NCI-H1436 (cell line): ENCODE measurements at regions not wholly inside any gene's neighbourhood (a gene's known extent, or its start where the extent isn't known, plus 50 kb on each side); places are given as distances from the start of the nearest gene placed in this dataset.
"Not testable (repeated sequence)": the region's sequence is repeated elsewhere in the genome, so short reads cannot be mapped to it uniquely, and the experiment has no call there.

Experiments used
- DNase-seq: peaks from one replicate; lab custom pipeline; 2025; lab: John Stamatoyannopoulos, UW

DNA sequence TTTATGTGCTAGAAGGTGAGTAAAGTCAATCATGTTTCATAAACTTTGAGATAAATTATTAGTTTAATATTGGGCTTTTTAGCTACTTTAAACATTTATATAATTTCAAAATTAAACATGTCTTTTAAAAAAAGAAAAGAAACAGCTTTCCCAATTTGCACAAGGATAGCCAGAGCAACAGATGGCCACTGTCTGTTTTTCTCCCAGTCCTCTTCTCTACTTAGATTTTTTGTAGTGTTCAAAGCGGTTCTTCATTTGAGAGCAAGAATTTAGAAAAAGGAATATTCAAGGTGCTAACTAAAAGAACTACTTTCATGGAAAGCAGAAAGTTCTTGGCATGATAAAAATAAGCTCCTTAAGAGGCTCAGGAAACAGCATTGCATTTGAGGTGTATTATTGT, 128.3 kb upstream of the MIR17HG start:
- DNase-seq, result no peak

DNA sequence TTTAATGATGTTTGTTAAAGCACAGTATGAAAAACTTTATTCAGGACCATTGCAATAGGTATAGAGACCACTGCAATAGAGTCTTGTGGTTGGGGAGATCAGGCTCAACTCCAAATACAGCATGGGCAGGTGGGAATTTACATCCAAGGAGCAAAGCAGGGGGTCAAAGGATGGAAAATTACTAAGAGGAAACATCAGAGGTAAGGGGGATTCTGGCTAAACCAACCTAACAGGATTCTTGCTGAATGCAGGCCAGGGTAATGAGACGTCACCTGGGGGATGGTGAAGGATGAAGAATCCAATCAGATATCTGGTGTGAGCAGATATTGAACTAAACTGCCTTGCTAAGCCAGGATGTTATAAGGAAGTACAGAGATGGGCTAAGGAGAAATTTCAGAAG, 126.6 kb upstream of the MIR17HG start:
- no peak for DNase-seq

DNA sequence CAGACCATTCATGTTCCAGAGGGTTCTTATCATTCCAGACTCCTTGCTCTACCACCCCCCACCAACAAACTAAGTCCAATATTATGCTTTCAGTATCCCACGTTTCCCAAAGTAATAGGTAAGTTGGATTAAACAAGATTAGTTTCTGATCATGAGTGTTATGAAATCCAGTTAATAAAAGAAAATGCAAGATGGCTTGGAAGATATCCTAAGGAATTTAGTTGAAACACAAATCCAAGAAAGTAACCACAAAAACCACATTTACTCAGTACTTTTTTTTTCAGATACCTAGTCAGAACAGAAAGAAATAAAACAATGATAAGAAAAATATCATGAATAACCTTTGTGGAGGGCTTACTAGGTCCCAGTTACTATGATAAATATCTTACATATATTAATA, 119.4 kb upstream of the MIR17HG start:
- DNase-seq, result no peak

DNA sequence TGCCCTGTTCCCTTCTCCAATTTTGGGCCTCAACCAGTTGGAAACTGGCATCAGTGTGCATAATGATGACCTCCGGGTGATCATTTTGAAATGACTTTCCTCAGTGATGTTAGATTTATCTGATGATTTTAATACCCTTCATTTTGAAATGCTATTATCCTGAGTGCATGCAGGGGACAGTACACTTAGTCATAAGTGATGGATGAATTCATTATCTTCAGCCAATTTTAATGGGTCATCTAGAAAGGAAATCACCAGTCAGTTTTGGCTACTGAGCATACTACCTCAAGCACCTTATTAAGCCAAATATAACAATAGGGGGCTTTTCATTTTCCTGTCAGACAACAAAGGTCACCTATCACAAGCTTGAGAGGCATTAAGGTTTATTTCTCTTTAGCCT, 118.5 kb upstream of the MIR17HG start:
- no peak for DNase-seq

DNA sequence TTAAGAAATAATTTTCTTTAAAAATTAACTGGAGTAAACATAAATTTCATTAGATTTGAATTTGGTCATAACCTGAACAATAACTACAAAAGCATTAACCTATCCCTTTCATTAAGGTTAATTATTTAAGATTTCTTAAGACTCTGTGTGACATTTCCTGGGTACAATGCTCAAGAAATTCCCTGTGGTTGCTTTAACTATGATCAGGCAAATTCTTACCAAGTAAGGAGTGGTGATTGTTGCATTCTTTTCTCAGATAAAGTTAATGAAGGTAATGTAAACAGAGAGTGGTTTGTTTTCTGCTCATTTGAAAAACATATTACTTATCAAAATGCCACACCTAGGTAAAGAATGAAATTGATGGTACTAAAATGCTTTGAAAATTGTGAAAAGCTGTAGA, 114.8 kb upstream of the MIR17HG start:
- DNase-seq, result no peak

DNA sequence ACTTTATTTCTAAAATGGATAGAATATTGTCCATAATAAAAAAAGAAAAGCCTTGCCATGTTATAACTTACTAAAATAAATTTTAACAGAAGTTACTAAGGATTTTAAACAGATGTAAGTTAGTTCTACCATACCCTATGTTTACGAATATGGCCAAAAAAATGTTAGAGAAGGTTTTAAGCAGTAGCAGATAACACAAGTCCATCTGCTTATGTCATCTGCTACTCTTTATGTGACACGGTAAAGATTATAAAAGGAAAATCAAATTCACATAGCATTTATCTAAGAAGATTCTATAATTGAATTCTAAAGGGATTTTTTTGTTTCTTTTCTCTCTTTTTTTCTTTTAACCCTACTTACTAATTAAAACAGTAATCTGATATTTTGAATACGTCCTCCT, 114.2 kb upstream of the MIR17HG start:
- no peak for DNase-seq

DNA sequence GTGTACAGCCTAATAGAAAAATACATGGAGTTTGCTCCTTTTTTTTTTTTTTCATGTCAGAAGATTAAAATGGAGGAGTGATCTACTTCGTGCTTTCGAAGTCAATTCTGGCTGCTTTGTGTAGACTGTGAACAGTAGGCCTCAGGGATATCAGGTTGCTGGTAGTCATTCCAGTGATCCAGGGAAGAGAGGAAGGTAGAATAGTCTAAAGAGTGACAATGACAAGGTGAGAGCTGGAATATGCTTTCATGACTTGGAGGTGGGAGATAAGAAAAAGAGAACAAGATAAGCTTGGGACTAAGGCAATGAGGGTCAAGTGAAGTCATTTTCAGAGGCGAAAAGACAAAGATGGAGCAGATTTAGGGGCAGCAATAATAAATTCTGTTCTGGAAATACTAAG, 111.3 kb upstream of the MIR17HG start:
- no peak for DNase-seq

DNA sequence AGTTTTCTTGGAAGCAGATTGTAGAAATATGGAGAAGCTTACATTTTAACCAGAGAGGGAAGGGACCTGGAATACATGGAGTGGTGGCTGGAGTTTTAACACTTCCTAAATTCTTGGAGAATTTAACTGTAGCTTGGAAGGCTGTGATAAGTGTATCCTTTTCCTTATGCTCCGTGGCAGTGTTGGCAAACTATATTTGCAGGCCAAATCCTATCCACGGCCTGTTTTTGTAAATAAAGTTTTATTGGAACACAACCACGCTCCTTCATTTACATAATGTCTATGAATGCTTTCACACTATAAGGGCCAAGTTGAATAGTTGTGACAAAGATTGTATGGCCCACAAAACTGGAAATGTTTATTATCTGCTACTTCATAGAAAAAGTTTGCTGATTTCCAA, 110.6 kb upstream of the MIR17HG start:
- no peak for DNase-seq

DNA sequence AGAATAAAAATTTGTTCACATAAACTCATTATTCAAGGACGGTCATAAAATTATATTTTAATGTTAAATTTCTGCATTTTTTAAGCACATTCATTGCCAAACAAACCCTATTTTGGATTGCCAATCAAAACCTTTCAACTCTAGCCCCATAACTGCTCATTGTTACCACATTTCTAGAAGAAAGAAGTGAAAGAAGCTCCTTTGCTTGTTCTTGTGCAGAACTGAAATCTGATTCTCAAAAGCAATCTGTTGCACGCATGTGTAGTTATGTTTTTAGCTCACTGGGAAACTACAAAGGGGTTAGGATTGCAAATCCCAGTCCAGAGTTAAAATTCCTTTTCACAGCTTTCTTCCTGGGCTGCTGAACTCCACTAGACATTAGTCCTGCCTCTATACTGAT, 109.5 kb upstream of the MIR17HG start:
- no peak for DNase-seq

DNA sequence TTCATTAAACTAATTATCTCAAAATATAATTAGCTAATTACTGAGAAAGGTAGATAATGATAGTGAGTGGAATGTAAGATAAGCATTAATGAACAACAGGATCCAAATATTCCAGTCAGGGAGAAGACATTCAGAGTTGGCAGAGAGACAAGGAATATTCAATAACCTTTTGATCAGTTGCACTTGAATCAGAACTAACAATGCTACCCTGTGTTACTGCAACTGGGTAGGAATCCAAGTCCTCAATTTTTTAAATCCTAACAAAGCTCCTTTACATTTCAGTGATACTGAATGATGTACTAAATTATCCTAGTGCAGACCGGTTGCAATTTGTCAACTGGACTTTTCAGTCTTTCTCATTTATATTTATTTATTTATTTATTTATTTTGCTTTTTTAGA, 107.1 kb upstream of the MIR17HG start:
- DNase-seq, result no peak

DNA sequence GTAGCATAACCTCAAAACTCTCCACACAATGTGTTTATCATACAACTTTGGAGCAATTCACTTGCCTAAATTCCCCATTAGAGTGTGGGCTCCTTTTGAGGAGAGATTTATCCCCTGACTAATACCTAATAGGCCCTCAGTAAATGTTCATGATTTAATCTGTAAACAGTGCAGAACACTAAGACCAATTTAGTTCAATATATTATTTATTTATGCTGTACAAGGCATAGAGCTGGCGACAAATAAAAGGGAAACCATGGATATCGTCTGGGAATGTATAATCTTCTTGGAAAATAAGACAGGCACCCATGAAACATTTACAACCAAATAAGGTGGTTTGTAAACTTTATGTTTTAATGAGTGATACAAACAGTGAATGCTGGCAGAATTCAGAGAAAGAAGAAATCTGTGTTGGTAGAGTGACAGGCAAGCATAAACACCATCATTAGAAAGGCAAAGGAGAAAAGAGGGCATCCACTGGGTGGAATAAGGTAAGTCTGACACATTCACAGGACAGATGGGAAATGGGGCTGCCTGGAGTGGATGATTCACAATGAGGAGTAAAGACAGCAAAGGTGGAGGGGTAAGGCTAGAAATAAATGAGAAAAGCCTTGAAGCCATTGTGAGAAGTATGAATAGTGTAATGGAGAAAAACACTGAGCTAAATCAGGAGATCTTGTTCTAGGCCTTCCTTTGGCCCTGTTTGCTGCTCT, 106.1 kb upstream of the MIR17HG start:
- DNase-seq, result no peak

DNA sequence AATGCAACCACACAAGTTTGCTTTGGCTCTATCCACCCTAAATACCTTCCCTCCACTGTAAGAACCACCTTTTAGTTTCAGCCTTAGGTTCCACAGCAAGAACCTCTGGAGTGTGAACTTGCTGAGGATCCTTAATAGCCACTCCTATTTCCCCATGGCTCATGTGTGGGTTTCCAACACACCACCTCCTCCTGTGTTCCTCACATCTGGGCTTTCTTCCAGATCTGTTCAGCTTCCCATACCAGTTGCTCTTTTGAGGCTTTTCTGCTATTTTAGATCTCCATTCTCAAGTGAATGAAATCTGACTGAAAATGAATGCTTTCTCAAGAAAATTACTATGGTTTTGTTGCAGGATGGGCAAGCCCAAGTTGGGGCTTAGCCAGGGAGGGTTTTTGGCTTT, 104.8 kb upstream of the MIR17HG start:
- DNase-seq, result no peak

DNA sequence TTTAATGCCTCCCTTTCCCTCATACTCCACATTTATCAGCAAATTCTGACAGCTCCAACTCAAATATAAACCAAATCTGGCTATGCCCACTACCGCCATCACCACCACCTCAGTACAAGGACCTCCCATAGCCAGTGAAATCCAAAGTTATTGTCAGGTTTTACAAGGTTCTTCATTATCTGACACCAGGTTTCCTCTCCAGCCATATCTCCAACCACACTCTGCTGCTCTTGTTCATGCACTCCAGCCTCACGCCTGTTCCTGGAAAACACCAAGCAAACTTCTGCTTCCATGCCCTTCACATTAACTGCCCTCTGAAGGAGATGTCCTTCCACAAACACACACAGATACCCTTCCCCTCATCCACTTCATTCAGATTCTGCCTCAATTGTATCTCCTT, 102.2 kb upstream of the MIR17HG start:
- DNase-seq, result no peak

DNA sequence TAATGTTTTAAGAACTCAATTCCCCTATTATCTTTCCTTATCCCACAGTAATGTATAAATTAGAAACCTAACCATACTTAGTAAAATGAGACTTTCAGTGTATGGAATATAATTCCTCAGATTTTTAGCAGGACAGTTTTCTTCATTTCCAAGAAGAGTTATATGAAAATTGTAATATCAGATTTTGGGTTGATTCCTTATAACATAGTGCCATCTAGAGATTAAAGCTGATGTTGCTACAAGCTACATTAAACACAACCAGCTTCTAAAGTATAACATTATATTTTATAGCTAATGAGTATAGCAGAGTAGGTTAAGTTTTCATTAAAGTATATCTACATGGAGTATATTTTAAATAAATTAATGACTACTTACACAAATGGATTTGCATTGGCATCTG, 99.7 kb upstream of the MIR17HG start:
- no peak for DNase-seq

DNA sequence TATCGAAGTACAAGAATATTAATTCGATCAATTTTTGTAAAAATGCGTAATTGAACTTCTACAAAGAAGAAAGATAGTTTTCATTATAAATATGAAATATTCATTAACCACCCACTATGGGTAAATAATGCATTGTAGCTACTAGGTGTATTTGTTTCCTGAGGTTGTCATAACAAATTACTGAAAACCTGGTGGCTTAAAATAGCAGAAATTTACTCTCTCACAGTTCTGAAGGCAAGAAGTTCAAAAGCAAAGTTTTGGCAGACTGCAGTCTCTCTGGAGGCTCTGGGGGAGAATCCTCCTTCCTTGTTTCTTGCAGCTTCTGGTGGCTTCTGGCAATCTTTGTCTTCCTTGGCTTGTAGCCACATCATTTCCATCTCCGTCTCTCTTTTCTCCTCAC, 99.2 kb upstream of the MIR17HG start:
- DNase-seq, result no peak

DNA sequence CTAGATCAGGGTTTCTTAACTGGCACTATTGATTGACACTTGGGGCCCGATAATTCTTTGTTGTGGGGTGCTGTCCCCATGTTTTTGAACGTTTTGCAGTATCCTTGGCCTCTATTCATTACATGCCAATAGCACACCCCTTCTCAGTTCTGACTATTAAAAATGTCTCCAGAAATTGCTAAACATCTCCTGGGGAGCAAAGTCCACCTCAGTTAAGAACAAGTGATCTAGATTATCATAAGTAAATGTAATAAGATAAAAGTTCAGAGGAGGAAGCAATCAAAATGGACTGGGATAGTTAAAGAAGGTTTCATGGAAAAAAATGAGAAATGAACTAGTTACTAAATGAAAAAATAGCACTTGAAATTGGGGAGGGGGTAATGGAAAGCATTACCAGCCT, 98.1 kb upstream of the MIR17HG start:
- DNase-seq, result no peak

DNA sequence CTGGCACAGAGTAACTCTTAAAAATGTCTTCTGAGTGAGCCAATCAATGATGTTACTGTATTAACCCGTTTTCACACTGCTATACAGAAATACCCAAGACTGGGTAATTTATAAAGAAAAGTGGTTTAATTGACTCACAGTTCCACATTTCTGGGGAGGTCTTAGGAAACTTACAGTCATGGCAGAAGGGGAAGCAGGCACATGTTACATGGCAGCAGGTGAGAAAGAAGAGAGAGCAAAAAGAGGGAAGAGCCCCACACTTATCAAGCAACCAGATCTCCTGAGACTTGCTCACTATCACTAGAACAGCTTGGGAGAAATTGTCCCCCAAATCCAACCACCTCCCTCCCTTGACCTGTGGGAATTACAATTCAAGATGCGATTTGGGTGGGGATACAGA, 97.6 kb upstream of the MIR17HG start:
- no peak for DNase-seq

DNA sequence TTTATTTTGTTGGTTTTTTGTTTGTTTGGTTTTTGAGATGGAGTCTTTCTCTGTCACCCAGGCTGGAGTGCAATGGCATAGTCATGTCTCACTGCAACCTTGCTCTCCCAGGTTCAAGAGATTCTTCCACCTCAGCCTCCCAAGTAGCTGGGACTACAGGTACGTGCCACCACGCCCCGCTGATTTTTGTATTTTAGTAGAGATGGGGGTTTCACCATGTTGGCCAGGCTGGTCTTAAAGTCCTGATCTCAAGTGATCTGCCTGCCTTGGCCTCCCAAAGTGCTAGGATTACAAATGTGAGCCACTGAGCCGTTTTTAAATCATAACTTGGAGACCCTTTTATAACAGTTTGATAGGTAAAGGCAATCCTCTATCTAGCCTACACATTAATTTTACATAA, 95.9 kb upstream of the MIR17HG start:
- not testable (repeated sequence) for DNase-seq

DNA sequence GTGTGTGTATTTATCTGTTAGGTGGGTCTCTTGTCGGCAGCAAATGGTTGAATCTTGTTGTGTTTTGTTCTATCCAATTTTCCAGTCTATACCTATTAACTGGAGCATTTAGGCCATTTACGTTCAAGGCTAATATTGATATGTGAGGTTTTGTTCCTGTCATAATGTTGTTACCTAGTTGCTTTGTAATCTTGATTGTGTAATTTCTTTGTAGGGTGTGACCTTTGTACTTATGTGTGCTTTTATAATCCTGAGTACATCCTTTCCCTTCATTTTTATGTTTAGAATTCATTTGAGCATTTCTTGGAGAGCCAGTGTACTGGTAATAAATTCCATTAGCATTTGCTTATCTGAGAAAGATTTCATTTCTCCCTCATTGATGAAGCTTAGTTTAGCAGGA, 83.0 kb upstream of the MIR17HG start:
- DNase-seq, result no peak

DNA sequence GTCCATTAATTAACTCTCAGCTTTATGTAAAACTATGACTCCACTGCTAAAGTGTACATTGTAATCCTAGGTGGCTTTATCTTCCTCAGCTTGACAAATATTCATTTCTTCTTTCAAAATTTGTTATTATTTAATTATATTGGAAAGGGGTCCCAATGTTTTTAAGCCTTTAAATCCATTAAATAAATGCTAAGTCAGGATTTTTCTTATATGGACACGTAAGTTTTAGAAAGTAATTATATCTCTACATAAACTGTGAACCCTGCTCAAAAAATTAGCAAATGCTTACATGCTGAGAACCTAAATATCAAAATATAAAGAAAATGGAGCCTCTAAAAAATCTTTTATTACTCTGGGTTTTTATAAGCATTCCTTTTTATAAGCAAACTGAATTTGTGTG, 78.2 kb upstream of the MIR17HG start:
- no peak for DNase-seq

DNA sequence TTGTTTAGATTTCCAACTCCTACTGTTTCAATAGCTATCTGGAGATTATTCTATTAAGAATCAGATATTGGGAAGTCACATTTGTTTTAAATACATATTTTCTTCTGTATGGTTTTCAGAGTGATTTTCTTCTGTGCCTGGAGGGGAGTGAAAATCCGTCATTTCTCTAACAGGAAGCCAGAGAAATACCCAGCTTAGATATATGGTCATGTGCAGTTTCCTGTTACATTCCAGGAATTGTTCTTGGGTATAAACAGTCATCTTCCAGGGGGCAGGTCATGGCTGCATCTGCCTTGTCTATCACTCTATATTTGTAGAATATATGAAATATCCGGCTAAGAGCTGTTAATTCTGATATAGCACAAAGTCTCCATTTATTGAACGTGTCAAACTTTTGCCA, 77.5 kb upstream of the MIR17HG start:
- DNase-seq, result no peak

DNA sequence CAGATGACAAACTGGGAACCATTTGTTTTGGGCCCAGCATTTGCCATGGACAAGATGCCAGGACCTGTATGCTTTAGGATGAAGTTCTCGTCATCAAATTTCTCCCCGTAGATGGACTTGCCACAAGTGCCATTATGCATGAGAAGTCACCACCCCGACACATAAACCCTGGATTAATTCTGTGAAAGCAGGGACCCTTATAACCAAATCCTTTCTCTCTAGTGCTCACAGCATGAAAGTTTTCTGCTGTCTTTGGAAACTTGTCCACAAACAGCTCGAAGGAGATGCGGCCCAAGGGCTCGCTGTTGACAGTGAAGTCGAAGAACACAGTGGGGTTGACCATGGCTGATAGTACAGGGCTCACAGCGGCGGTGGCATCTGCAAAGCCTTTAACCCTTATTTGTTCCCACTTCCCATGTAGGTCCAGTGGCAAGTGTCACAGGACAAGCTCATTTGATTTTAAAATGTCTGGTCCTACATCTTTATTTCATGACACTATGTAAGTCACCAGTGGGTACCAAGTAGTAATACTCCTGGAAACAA, 75.2 kb upstream of the MIR17HG start:
- no peak for DNase-seq

DNA sequence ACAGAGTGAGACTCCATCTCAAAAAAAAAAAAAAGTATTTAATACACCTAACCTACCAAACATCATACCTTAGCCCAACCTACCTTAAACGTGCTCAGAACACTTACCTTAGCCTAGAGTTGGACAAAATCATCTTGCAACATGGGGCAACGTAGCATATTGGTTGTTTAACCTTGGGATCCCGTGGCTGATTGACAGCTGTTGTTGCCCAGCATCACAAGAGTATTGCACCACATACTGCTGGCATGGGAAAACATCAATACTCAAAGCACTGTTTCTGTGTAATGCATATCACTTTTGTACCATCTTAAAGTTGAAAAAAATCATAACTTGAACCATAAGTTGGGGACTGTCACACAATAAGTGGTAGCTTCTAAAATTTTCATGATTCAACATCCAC, 73.8 kb upstream of the MIR17HG start:
- no peak for DNase-seq

DNA sequence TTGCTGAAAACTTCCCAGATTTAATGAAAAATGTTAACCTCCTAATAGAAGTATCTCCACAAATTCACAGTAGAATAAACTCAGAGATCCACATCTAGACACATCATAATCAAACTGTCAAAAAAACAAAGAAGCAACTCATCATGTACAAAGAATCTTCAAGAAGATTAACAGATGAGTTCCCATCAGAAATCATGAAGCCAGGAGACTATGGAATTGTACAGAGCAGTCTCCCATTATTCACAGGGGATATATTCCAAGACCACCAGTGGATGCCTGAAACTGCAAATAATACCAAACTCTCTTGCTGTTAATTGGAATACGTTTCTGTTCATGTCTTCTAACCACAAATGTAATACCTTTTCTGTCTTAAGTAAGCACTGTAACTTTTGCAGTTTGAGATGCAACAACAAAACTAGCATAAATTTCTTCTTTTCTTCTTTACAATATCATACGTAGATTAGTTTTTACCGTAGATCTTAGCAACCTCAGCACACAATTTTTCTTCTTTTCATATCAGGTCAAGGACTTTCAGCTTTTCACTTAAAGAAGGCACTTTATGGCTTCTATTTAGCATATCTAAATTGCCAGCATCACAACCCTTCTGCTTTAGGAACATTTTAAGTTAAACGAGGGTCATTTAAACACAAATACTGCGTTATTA, 70.3 kb upstream of the MIR17HG start:
- no peak for DNase-seq
